ENCODE measurements at regions not wholly inside any gene's neighbourhood (a gene's known extent, or its start where the extent isn't known, plus 50 kb on each side); places are given as distances from the start of the nearest gene placed in this dataset.

- H3K9me3 Mint-ChIP-seq, result peaks cover 4 to 12% (median 7%) of the 10 kb centered on the region in 7 donors
- no peak overlapping the region for H2AFZ ChIP-seq (ENCODE audit: insufficient read depth, low read depth, low read length, poor library complexity, severe bottlenecking)
- H3K27me3 Mint-ChIP-seq (ENCODE audit: low read depth in 3 of 3), result no peaks in the 10 kb centered on the region
- no peaks in the 10 kb centered on the region for H3K36me3 ChIP-seq (replicated peaks in 1 of 2; ENCODE audit: control insufficient read depth in 1 of 2, insufficient read depth in 2 of 2, low read length in 2 of 2)
- no peak for DNase-seq
- H3K9ac ChIP-seq (ENCODE audit: insufficient read depth, low read length, poor library complexity, severe bottlenecking), result no peak overlapping the region
- H3K27ac Mint-ChIP-seq, result no peak overlapping the region
- no peaks in the 10 kb centered on the region for H3K36me3 Mint-ChIP-seq
- no CpG with 5 or more reads among the region's 8 CpGs for WGBS (ENCODE audit: insufficient coverage)
- H3K4me3 ChIP-seq (replicated peaks in 1 of 3; ENCODE audit: low read depth in 2 of 3, low read length in 3 of 3), result no peak overlapping the region
- no peaks in the 10 kb centered on the region for H3K4me1 ChIP-seq (ENCODE audit: control insufficient read depth in 1 of 2, insufficient read depth in 2 of 2, low read length in 2 of 2)
- no peaks in the 10 kb centered on the region for H3K27me3 ChIP-seq (ENCODE audit: control insufficient read depth in 2 of 2, insufficient read depth in 2 of 2, low read length in 2 of 2)
- H3K79me2 ChIP-seq (ENCODE audit: insufficient read depth, low read length), result no peaks in the 10 kb centered on the region
- H4K20me1 ChIP-seq (ENCODE audit: insufficient read depth, low read length), result no peaks in the 10 kb centered on the region
- H3K4me3 Mint-ChIP-seq, result no peak overlapping the region
- H3K4me1 Mint-ChIP-seq, result no peaks in the 10 kb centered on the region
- H3K27ac ChIP-seq (ENCODE audit: low read depth in 1 of 2, low read length in 2 of 2), result no peak overlapping the region
- peaks cover 0 to 8% of the 10 kb centered on the region in 2 donors for H3K9me3 ChIP-seq (replicated peaks in 1 of 2; ENCODE audit: control insufficient read depth in 1 of 2, insufficient read depth in 1 of 2, low read length in 2 of 2)
- TF ChIP-seq CTCF (IDR thresholded peaks at IDR 0.05), result no peak
- intact Hi-C loops (cut with micrococcal nuclease), result no loop called here
- H3K4me2 ChIP-seq (replicated peaks; ENCODE audit: extremely low read depth, low read length, poor library complexity, severe bottlenecking), result no peak overlapping the region
Observed at GRCh38 chr12:83190631-83191390, 504.1 kb downstream of the TMTC2 start.

- Histone ChIP-seq H3K9ac (ENCODE audit: insufficient read depth, low read length, poor library complexity, severe bottlenecking) (no peak overlapping the region), H3K79me2 (ENCODE audit: insufficient read depth, low read length) (no peaks in the 10 kb centered on the region), H3K27ac (ENCODE audit: low read depth in 1 of 2, low read length in 2 of 2) (no peak overlapping the region), H3K36me3 (replicated peaks in 1 of 2; ENCODE audit: control insufficient read depth in 1 of 2, insufficient read depth in 2 of 2, low read length in 2 of 2) (no peaks in the 10 kb centered on the region), H3K4me3 (replicated peaks in 1 of 3; ENCODE audit: low read depth in 2 of 3, low read length in 3 of 3) (no peak overlapping the region), H3K27me3 (ENCODE audit: control insufficient read depth in 2 of 2, insufficient read depth in 2 of 2, low read length in 2 of 2) (no peaks in the 10 kb centered on the region), H3K9me3 (replicated peaks in 1 of 2; ENCODE audit: control insufficient read depth in 1 of 2, insufficient read depth in 1 of 2, low read length in 2 of 2) (no peaks in the 10 kb centered on the region), H3K4me1 (ENCODE audit: control insufficient read depth in 1 of 2, insufficient read depth in 2 of 2, low read length in 2 of 2) (no peaks in the 10 kb centered on the region), H2AFZ (ENCODE audit: insufficient read depth, low read depth, low read length, poor library complexity, severe bottlenecking) (no peak overlapping the region), H3K4me2 (replicated peaks; ENCODE audit: extremely low read depth, low read length, poor library complexity, severe bottlenecking) (no peak overlapping the region), H4K20me1 (ENCODE audit: insufficient read depth, low read length) (no peaks in the 10 kb centered on the region)
- no peak for TF ChIP-seq CTCF (IDR thresholded peaks at IDR 0.05)
- no CpG with 5 or more reads among the region's 1 CpG for WGBS (ENCODE audit: insufficient coverage)
- Mint-ChIP-seq H3K36me3 (no peaks in the 10 kb centered on the region), H3K27me3 (ENCODE audit: low read depth in 3 of 3) (peaks cover 0 to 3% (median 3%) of the 10 kb centered on the region in 3 donors), H3K4me3 (no peak overlapping the region), H3K9me3 (peaks cover 0 to 7% (median 3%) of the 10 kb centered on the region in 7 donors), H3K27ac (no peak overlapping the region), H3K4me1 (peaks cover 3% of the 10 kb centered on the region)
- no peak for DNase-seq
- intact Hi-C loops (cut with micrococcal nuclease), result no loop called here
Observed at GRCh38 chr12:83186419-83186818, 499.7 kb downstream of the TMTC2 start.

Data from CD14-positive monocyte (primary cell).